ENCODE measurements at regions not wholly inside any gene's neighbourhood (a gene's known extent, or its start where the extent isn't known, plus 50 kb on each side); places are given as distances from the start of the nearest gene placed in this dataset.
A peak's percentile ranks its signal among the peaks of the same experiment; 100 is the strongest.

- Histone ChIP-seq H3K27me3 (ENCODE audit: control insufficient read depth, extremely low read depth, insufficient read depth, low read length) (no peaks in the 10 kb centered on the region), H4K20me1 (ENCODE audit: control insufficient read depth, extremely low read depth, insufficient read depth, low read length) (no peaks in the 10 kb centered on the region), H3K4me3 (ENCODE audit: control insufficient read depth in 2 of 3, extremely low read depth in 1 of 3, insufficient read depth in 2 of 3, low read depth in 1 of 3, low read length in 3 of 3) (no peak overlapping the region), H3K4me1 (ENCODE audit: control insufficient read depth, extremely low read depth, insufficient read depth, low read length) (peaks cover 4% of the 10 kb centered on the region), H3K4me2 (ENCODE audit: control insufficient read depth, extremely low read depth, insufficient read depth, low read depth, low read length) (no peak overlapping the region), H2AFZ (ENCODE audit: control insufficient read depth, low read length) (no peak overlapping the region), H3K9me1 (ENCODE audit: control insufficient read depth, extremely low read depth, insufficient read depth, low read length) (no peaks in the 10 kb centered on the region), H3K36me3 (ENCODE audit: control insufficient read depth in 2 of 2, extremely low read depth in 1 of 2, insufficient read depth in 2 of 2, low read length in 2 of 2) (no peaks in the 10 kb centered on the region), H3K9me3 (ENCODE audit: control insufficient read depth, low read depth, low read length) (no peaks in the 10 kb centered on the region), H3K27ac (ENCODE audit: control insufficient read depth, insufficient read depth, low read length) (no peak overlapping the region), H3K79me2 (ENCODE audit: control insufficient read depth, insufficient read depth, low read length) (no peaks in the 10 kb centered on the region), H3K9ac (ENCODE audit: control insufficient read depth, extremely low read depth, insufficient read depth, low read length) (no peak overlapping the region)
- TF ChIP-seq CTCF (optimal IDR thresholded peaks at IDR 0.05 in 1 of 3, IDR thresholded peaks at IDR 0.05 in 1 of 3, conservative IDR thresholded peaks at IDR 0.05 in 1 of 3; ENCODE audit: extremely low read depth in 1 of 3, insufficient read depth in 2 of 3, low read length in 3 of 3) (no peak), EZH2 (IDR thresholded peaks at IDR 0.05; ENCODE audit: low read length) (no peak)
- dilution Hi-C loops (cut with MboI; ENCODE audit: extremely low pct_ligation_motif_present, low sequenced_read_pairs), result no loop called here
- FAIRE-seq (peak; percentile 23), DNase-seq (ENCODE audit: low read depth, low spot score) (no peak)
Observed at GRCh38 chr9:87282538-87282937, 215.1 kb upstream of the DAPK1 start.

- no peak for FAIRE-seq
Observed at GRCh38 chr9:87283585-87283984, 214.1 kb upstream of the DAPK1 start.

More at GRCh38 chr9:87283585-87283984, 214.1 kb upstream of the DAPK1 start:
- no peak overlapping the region for H3K4me2 ChIP-seq (ENCODE audit: control insufficient read depth, extremely low read depth, insufficient read depth, low read depth, low read length)
- H3K79me2 ChIP-seq (ENCODE audit: control insufficient read depth, insufficient read depth, low read length), result no peaks in the 10 kb centered on the region
- dilution Hi-C loops (cut with MboI; ENCODE audit: extremely low pct_ligation_motif_present, low sequenced_read_pairs), result no loop called here
- H4K20me1 ChIP-seq (ENCODE audit: control insufficient read depth, extremely low read depth, insufficient read depth, low read length), result no peaks in the 10 kb centered on the region
- DNase-seq (ENCODE audit: low read depth, low spot score), result no peak
- H3K9me3 ChIP-seq (ENCODE audit: control insufficient read depth, low read depth, low read length), result no peaks in the 10 kb centered on the region
- H3K9me1 ChIP-seq (ENCODE audit: control insufficient read depth, extremely low read depth, insufficient read depth, low read length), result no peaks in the 10 kb centered on the region
- H3K9ac ChIP-seq (ENCODE audit: control insufficient read depth, extremely low read depth, insufficient read depth, low read length), result no peak overlapping the region
- H2AFZ ChIP-seq (ENCODE audit: control insufficient read depth, low read length), result no peak overlapping the region
- H3K4me1 ChIP-seq (ENCODE audit: control insufficient read depth, extremely low read depth, insufficient read depth, low read length), result peaks cover 2% of the 10 kb centered on the region
- H3K27ac ChIP-seq (ENCODE audit: control insufficient read depth, insufficient read depth, low read length), result no peak overlapping the region
- TF ChIP-seq EZH2 (IDR thresholded peaks at IDR 0.05; ENCODE audit: low read length) (no peak), CTCF (optimal IDR thresholded peaks at IDR 0.05 in 1 of 3, IDR thresholded peaks at IDR 0.05 in 1 of 3, conservative IDR thresholded peaks at IDR 0.05 in 1 of 3; ENCODE audit: extremely low read depth in 1 of 3, insufficient read depth in 2 of 3, low read length in 3 of 3) (no peak)
- H3K4me3 ChIP-seq (ENCODE audit: control insufficient read depth in 2 of 3, extremely low read depth in 1 of 3, insufficient read depth in 2 of 3, low read depth in 1 of 3, low read length in 3 of 3), result no peak overlapping the region
- no peaks in the 10 kb centered on the region for H3K36me3 ChIP-seq (ENCODE audit: control insufficient read depth in 2 of 2, extremely low read depth in 1 of 2, insufficient read depth in 2 of 2, low read length in 2 of 2)
- H3K27me3 ChIP-seq (ENCODE audit: control insufficient read depth, extremely low read depth, insufficient read depth, low read length), result no peaks in the 10 kb centered on the region
